Skeletal muscle cell (primary cell): ENCODE measurements at regions not wholly inside any gene's neighbourhood (a gene's known extent, or its start where the extent isn't known, plus 50 kb on each side); places are given as distances from the start of the nearest gene placed in this dataset.

Source experiments
- DNase-seq: peaks from one replicate; pipeline ENCODE4 v3.0.0-alpha.2; 2010; ENCODE audit warnings: low read depth
- H3K4me3 ChIP-seq: 2 replicates; pipeline ENCODE4 v1.5.1; 2011; ENCODE audit warnings: low read depth, mild to moderate bottlenecking, control low read depth, low read length, moderate library complexity

- no peak overlapping the region for H3K4me3 ChIP-seq
- DNase-seq, result no peak
These were observed 104.6 kb upstream of the IPO5 start for GRCh38 chr13:97848886-97849285.

GRCh38 chr13:97849305-97849704, 104.2 kb upstream of the IPO5 start:
- no peak overlapping the region for H3K4me3 ChIP-seq
- no peak for DNase-seq

- DNase-seq, result no peak
- H3K4me3 ChIP-seq, result no peak overlapping the region
These were observed 102.2 kb upstream of the IPO5 start for GRCh38 chr13:97851269-97851668.

- DNase-seq, result no peak
- H3K4me3 ChIP-seq, result no peak overlapping the region
These were observed 101.1 kb upstream of the IPO5 start for GRCh38 chr13:97852181-97852874.

- no peak for DNase-seq
- no peak overlapping the region for H3K4me3 ChIP-seq
These were observed 99.9 kb upstream of the IPO5 start for GRCh38 chr13:97853550-97853949.

GRCh38 chr13:97855570-97856303, 97.7 kb upstream of the IPO5 start:
- peak; percentile 72 for DNase-seq
- H3K4me3 ChIP-seq, result no peak overlapping the region

GRCh38 chr13:97856304-97856675, 97.2 kb upstream of the IPO5 start:
- no peak overlapping the region for H3K4me3 ChIP-seq
- no peak for DNase-seq

- DNase-seq, result no peak
- no peak overlapping the region for H3K4me3 ChIP-seq
These were observed 95.3 kb upstream of the IPO5 start for GRCh38 chr13:97858161-97858560.

- H3K4me3 ChIP-seq, result no peak overlapping the region
- no peak for DNase-seq
These were observed 87.1 kb upstream of the IPO5 start for GRCh38 chr13:97866346-97866745.

- H3K4me3 ChIP-seq, result no peak overlapping the region
- DNase-seq, result no peak
These were observed 86.7 kb upstream of the IPO5 start for GRCh38 chr13:97866751-97867150.

- H3K4me3 ChIP-seq, result no peak overlapping the region
- DNase-seq, result no peak
These were observed 80.1 kb upstream of the IPO5 start for GRCh38 chr13:97873398-97873797.

GRCh38 chr13:97875218-97875617, 78.3 kb upstream of the IPO5 start:
- no peak overlapping the region for H3K4me3 ChIP-seq
- DNase-seq, result no peak

GRCh38 chr13:97875911-97876310, 77.6 kb upstream of the IPO5 start:
- no peak for DNase-seq

GRCh38 chr13:97878431-97879375, 74.8 kb upstream of the IPO5 start:
- no peak for DNase-seq
- no peak overlapping the region for H3K4me3 ChIP-seq

More at GRCh38 chr13:97875911-97876310, 77.6 kb upstream of the IPO5 start:
- no peak overlapping the region for H3K4me3 ChIP-seq

GRCh38 chr13:97879646-97880310, 73.7 kb upstream of the IPO5 start:
- H3K4me3 ChIP-seq, result peak overlapping the region; percentile 2

GRCh38 chr13:97880311-97880675, 73.2 kb upstream of the IPO5 start:
- peak overlapping the region; percentile 2 for H3K4me3 ChIP-seq
- DNase-seq, result no peak

More at GRCh38 chr13:97879646-97880310, 73.7 kb upstream of the IPO5 start:
- DNase-seq, result peak; percentile 77

GRCh38 chr13:97881556-97881955, 71.9 kb upstream of the IPO5 start:
- H3K4me3 ChIP-seq, result no peak overlapping the region
- DNase-seq, result no peak

GRCh38 chr13:97883396-97883795, 70.1 kb upstream of the IPO5 start:
- no peak for DNase-seq
- no peak overlapping the region for H3K4me3 ChIP-seq

- no peak overlapping the region for H3K4me3 ChIP-seq
- DNase-seq, result no peak
These were observed 68.6 kb upstream of the IPO5 start for GRCh38 chr13:97884707-97885468.
